ENCODE measurements at regions not wholly inside any gene's neighbourhood (a gene's known extent, or its start where the extent isn't known, plus 50 kb on each side); places are given as distances from the start of the nearest gene placed in this dataset.
"Not testable (repeated sequence)": the region's sequence is repeated elsewhere in the genome, so short reads cannot be mapped to it uniquely, and the experiment has no call there.

GRCh38 chr7:23938937-23939552, 229.0 kb downstream of the STK31 start:
- Histone ChIP-seq H3K4me2 (ENCODE audit: insufficient read depth, low read length, poor library complexity, severe bottlenecking) (no peak overlapping the region), H3K23ac (ENCODE audit: low read depth, low read length, poor library complexity) (no peak overlapping the region), H3K36me3 (replicated peaks in 1 of 2; ENCODE audit: control insufficient read depth in 2 of 2, insufficient read depth in 2 of 2, low read length in 2 of 2) (no peaks in the 10 kb centered on the region), H2BK12ac (ENCODE audit: low read length) (no peak overlapping the region), H2BK5ac (ENCODE audit: low read length) (no peak overlapping the region), H3K9me3 (replicated peaks in 1 of 2; ENCODE audit: control insufficient read depth in 2 of 2, insufficient read depth in 1 of 2, low read depth in 1 of 2, low read length in 2 of 2) (no peaks in the 10 kb centered on the region), H3K4me3 (ENCODE audit: low read length in 2 of 2) (no peak overlapping the region), H3K18ac (ENCODE audit: low read length) (no peak overlapping the region), H2BK120ac (ENCODE audit: low read depth, low read length) (no peak overlapping the region), H3K27me3 (ENCODE audit: control insufficient read depth in 3 of 3, insufficient read depth in 3 of 3, low read depth in 1 of 3, low read length in 3 of 3) (no peaks in the 10 kb centered on the region), H3K27ac (replicated peaks; ENCODE audit: low read length) (no peak overlapping the region), H2AFZ (ENCODE audit: low read length) (no peak overlapping the region), H3K9ac (ENCODE audit: low read depth, low read length, poor library complexity) (no peak overlapping the region), H2AK5ac (ENCODE audit: low read depth, low read length) (no peak overlapping the region), H4K8ac (ENCODE audit: low read depth, low read length) (no peak overlapping the region), H3K4me1 (ENCODE audit: control insufficient read depth in 2 of 2, insufficient read depth in 1 of 2, low read depth in 1 of 2, low read length in 2 of 2) (no peaks in the 10 kb centered on the region), H3K14ac (ENCODE audit: low read length) (no peak overlapping the region), H3K79me1 (ENCODE audit: low read depth, low read length) (no peaks in the 10 kb centered on the region), H4K91ac (ENCODE audit: low read depth, low read length, poor library complexity) (no peak overlapping the region), H2BK15ac (ENCODE audit: low read length) (no peak overlapping the region), H3K4ac (ENCODE audit: low read length) (no peak overlapping the region)
- WGBS, 2 donors (ENCODE audit: extremely low coverage in 2 of 2, insufficient read length in 2 of 2, insufficient replicate concordance in 1 of 2), result no CpG with 5 or more reads among the region's 4 CpGs
- DNase-seq (ENCODE audit: low spot score), result peak; percentile 27

- H2BK5ac ChIP-seq (ENCODE audit: low read length); H4K91ac ChIP-seq (ENCODE audit: low read depth, low read length, poor library complexity); H3K4ac ChIP-seq (ENCODE audit: low read length); H2BK15ac ChIP-seq (ENCODE audit: low read length); H3K14ac ChIP-seq (ENCODE audit: low read length); H3K23ac ChIP-seq (ENCODE audit: low read depth, low read length, poor library complexity); H3K36me3 ChIP-seq (replicated peaks in 1 of 2; ENCODE audit: control insufficient read depth in 2 of 2, insufficient read depth in 2 of 2, low read length in 2 of 2); H3K4me2 ChIP-seq (ENCODE audit: insufficient read depth, low read length, poor library complexity, severe bottlenecking); H2BK120ac ChIP-seq (ENCODE audit: low read depth, low read length); H2AK5ac ChIP-seq (ENCODE audit: low read depth, low read length); H3K27me3 ChIP-seq (ENCODE audit: control insufficient read depth in 3 of 3, insufficient read depth in 3 of 3, low read depth in 1 of 3, low read length in 3 of 3); H3K79me1 ChIP-seq (ENCODE audit: low read depth, low read length); H4K8ac ChIP-seq (ENCODE audit: low read depth, low read length); H2AFZ ChIP-seq (ENCODE audit: low read length); H2BK12ac ChIP-seq (ENCODE audit: low read length); H3K27ac ChIP-seq (replicated peaks; ENCODE audit: low read length); H3K4me1 ChIP-seq (ENCODE audit: control insufficient read depth in 2 of 2, insufficient read depth in 1 of 2, low read depth in 1 of 2, low read length in 2 of 2); H3K18ac ChIP-seq (ENCODE audit: low read length); H3K9me3 ChIP-seq (replicated peaks in 1 of 2; ENCODE audit: control insufficient read depth in 2 of 2, insufficient read depth in 1 of 2, low read depth in 1 of 2, low read length in 2 of 2); H3K9ac ChIP-seq (ENCODE audit: low read depth, low read length, poor library complexity); H3K4me3 ChIP-seq (ENCODE audit: low read length in 2 of 2); DNase-seq (ENCODE audit: low spot score): not testable (repeated sequence)
- WGBS, 2 donors (ENCODE audit: extremely low coverage in 2 of 2, insufficient read length in 2 of 2, insufficient replicate concordance in 1 of 2), result no CpG with 5 or more reads among the region's 2 CpGs
Measured at GRCh38 chr7:23939747-23940146, 229.7 kb downstream of the STK31 start.

GRCh38 chr7:23941551-23941950, 231.5 kb downstream of the STK31 start:
- Histone ChIP-seq H2BK15ac (ENCODE audit: low read length) (no peak overlapping the region), H3K9me3 (replicated peaks in 1 of 2; ENCODE audit: control insufficient read depth in 2 of 2, insufficient read depth in 1 of 2, low read depth in 1 of 2, low read length in 2 of 2) (no peaks in the 10 kb centered on the region), H3K4me3 (ENCODE audit: low read length in 2 of 2) (no peak overlapping the region), H3K4me1 (ENCODE audit: control insufficient read depth in 2 of 2, insufficient read depth in 1 of 2, low read depth in 1 of 2, low read length in 2 of 2) (no peaks in the 10 kb centered on the region), H3K4ac (ENCODE audit: low read length) (no peak overlapping the region), H4K8ac (ENCODE audit: low read depth, low read length) (no peak overlapping the region), H3K4me2 (ENCODE audit: insufficient read depth, low read length, poor library complexity, severe bottlenecking) (no peak overlapping the region), H3K27ac (replicated peaks; ENCODE audit: low read length) (no peak overlapping the region), H3K9ac (ENCODE audit: low read depth, low read length, poor library complexity) (no peak overlapping the region), H3K14ac (ENCODE audit: low read length) (no peak overlapping the region), H4K91ac (ENCODE audit: low read depth, low read length, poor library complexity) (no peak overlapping the region), H2AFZ (ENCODE audit: low read length) (no peak overlapping the region), H3K23ac (ENCODE audit: low read depth, low read length, poor library complexity) (no peak overlapping the region), H2BK12ac (ENCODE audit: low read length) (no peak overlapping the region), H3K18ac (ENCODE audit: low read length) (no peak overlapping the region), H3K27me3 (ENCODE audit: control insufficient read depth in 3 of 3, insufficient read depth in 3 of 3, low read depth in 1 of 3, low read length in 3 of 3) (no peaks in the 10 kb centered on the region), H3K36me3 (replicated peaks in 1 of 2; ENCODE audit: control insufficient read depth in 2 of 2, insufficient read depth in 2 of 2, low read length in 2 of 2) (no peaks in the 10 kb centered on the region), H2BK120ac (ENCODE audit: low read depth, low read length) (no peak overlapping the region), H2BK5ac (ENCODE audit: low read length) (no peak overlapping the region), H3K79me1 (ENCODE audit: low read depth, low read length) (no peaks in the 10 kb centered on the region), H2AK5ac (ENCODE audit: low read depth, low read length) (no peak overlapping the region)
- no peak for DNase-seq (ENCODE audit: low spot score)
- WGBS, 2 donors (ENCODE audit: extremely low coverage in 2 of 2, insufficient read length in 2 of 2, insufficient replicate concordance in 1 of 2), result no CpG with 5 or more reads among the region's 1 CpG

GRCh38 chr7:23942032-23942431, 232.0 kb downstream of the STK31 start:
- Histone ChIP-seq H2AK5ac (ENCODE audit: low read depth, low read length) (no peak overlapping the region), H3K27ac (replicated peaks; ENCODE audit: low read length) (no peak overlapping the region), H3K4me1 (ENCODE audit: control insufficient read depth in 2 of 2, insufficient read depth in 1 of 2, low read depth in 1 of 2, low read length in 2 of 2) (no peaks in the 10 kb centered on the region), H3K14ac (ENCODE audit: low read length) (no peak overlapping the region), H3K79me1 (ENCODE audit: low read depth, low read length) (no peaks in the 10 kb centered on the region), H3K4ac (ENCODE audit: low read length) (no peak overlapping the region), H3K18ac (ENCODE audit: low read length) (no peak overlapping the region), H3K23ac (ENCODE audit: low read depth, low read length, poor library complexity) (no peak overlapping the region), H3K9me3 (replicated peaks in 1 of 2; ENCODE audit: control insufficient read depth in 2 of 2, insufficient read depth in 1 of 2, low read depth in 1 of 2, low read length in 2 of 2) (no peaks in the 10 kb centered on the region), H2BK15ac (ENCODE audit: low read length) (no peak overlapping the region), H3K36me3 (replicated peaks in 1 of 2; ENCODE audit: control insufficient read depth in 2 of 2, insufficient read depth in 2 of 2, low read length in 2 of 2) (no peaks in the 10 kb centered on the region), H3K9ac (ENCODE audit: low read depth, low read length, poor library complexity) (no peak overlapping the region), H2BK12ac (ENCODE audit: low read length) (no peak overlapping the region), H2BK120ac (ENCODE audit: low read depth, low read length) (no peak overlapping the region), H3K4me3 (ENCODE audit: low read length in 2 of 2) (no peak overlapping the region), H3K4me2 (ENCODE audit: insufficient read depth, low read length, poor library complexity, severe bottlenecking) (no peak overlapping the region), H4K8ac (ENCODE audit: low read depth, low read length) (no peak overlapping the region), H2AFZ (ENCODE audit: low read length) (no peak overlapping the region), H3K27me3 (ENCODE audit: control insufficient read depth in 3 of 3, insufficient read depth in 3 of 3, low read depth in 1 of 3, low read length in 3 of 3) (no peaks in the 10 kb centered on the region), H2BK5ac (ENCODE audit: low read length) (no peak overlapping the region), H4K91ac (ENCODE audit: low read depth, low read length, poor library complexity) (no peak overlapping the region)
- WGBS, 2 donors (ENCODE audit: extremely low coverage in 2 of 2, insufficient read length in 2 of 2, insufficient replicate concordance in 1 of 2), result no CpG with 5 or more reads among the region's 2 CpGs
- no peak for DNase-seq (ENCODE audit: low spot score)
